NCI-H2196 (cell line): ENCODE measurements at regions not wholly inside any gene's neighbourhood (a gene's known extent, or its start where the extent isn't known, plus 50 kb on each side); places are given as distances from the start of the nearest gene placed in this dataset.
"Not testable (repeated sequence)": the region's sequence is repeated elsewhere in the genome, so short reads cannot be mapped to it uniquely, and the experiment has no call there.

Source experiments
- DNase-seq: peaks from one replicate; lab custom pipeline; 2025; ENCODE audit not compliant: unreplicated experiment; lab: John Stamatoyannopoulos, UW

DNA sequence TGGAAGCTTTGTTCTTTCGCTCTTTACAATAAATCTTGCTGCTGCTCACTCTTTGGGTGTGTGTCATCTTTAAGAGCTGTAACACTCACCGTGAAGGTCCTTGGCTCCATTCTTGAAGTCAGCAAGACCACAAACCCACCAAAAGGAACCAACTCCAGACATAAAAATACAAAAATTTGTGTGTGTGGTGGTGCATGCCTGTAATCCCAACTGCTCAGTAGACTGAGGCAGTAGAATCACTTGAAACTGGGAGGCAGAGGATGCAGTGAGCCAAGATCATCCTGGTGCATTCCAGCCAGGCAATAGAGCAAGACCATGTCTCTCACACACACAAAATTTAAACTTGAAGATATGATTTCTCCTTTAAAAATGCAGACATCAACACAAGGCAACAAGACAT lies 1431.7 kb upstream of the B3GALT2 start:
- no peak for DNase-seq

GRCh38 chr1:194617272-194617671 lies 1430.9 kb upstream of the B3GALT2 start:
- DNase-seq: not testable (repeated sequence)

- no peak for DNase-seq
These were observed 1430.4 kb upstream of the B3GALT2 start for GRCh38 chr1:194616835-194617234.

DNA sequence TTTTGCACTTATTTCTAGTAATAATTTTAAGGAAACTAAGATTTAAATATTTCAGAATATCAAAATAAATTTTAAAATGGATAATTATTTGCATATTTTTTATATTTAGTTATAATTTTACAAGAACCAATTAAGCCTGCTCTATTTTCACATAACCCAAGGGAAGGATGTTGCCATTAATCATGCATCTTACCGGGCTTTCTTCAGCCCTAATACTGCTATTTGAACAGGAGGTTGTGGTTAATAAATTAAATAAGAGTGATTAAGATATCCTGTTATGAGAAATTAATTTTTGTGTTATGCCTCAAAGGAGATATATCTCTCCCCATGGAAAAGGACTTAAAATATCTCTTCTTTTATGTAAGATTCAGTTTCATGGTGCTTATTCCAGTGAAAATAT lies 1415.8 kb upstream of the B3GALT2 start:
- no peak for DNase-seq

GRCh38 chr1:194600716-194601115 lies 1414.3 kb upstream of the B3GALT2 start:
- no peak for DNase-seq

DNA sequence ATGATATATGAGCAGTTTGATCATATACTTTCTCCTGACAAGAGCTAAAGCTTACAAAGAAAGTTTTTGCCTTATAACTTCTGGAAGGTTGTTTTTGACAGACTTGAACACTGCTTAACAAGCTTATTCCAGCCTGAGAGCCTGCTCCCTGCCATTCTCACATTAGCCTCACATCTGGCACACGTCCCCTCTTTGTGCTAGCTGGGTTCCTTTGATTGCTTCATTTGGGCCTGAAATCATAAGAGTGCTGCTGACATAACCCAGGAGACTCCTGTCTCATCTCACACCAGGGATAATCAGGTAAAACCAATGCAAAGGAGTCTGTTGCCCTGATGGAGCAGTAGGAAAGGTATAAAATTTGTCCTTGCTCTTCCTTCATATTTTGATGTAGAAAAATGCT lies 1411.7 kb upstream of the B3GALT2 start:
- DNase-seq: no peak

DNA sequence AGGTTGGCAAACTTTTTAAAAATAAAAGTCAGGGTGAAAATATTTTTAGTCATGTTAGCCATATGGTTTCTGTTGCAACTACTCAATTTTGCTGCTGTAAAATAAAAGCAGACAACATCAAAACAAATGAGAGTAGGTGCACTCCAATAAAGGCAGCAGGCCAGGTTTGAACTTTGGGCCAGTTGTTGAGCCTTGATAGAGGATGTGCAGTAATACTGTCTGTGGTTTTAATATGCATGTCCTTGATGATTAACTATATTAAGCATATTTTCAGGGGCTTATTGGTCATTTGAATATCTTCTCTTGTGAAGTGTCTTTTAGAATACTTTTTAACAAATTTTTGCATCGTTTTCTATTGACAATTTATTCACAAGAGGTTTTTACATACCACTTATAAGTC lies 1399.9 kb upstream of the B3GALT2 start:
- DNase-seq: no peak

DNA sequence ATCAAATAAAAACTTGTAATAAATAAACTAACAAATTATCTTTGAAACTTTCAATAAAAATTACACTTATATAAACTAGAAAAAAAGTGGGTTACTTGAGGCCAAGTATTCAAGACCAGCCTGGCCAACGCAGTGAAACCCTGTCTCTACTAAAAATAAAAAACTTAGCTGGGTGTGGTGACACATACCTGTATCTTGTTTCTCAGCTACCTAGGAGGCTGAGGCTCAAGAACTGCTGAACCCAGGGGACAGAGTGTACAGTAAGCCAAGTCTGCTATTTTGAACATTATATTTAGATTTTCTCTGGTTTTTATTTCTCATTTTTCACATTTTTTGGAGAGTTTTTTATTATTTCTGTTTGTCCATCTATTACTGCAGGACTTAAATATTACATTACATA lies 1397.6 kb upstream of the B3GALT2 start:
- DNase-seq: no peak

- DNase-seq: no peak
These were observed 1384.1 kb upstream of the B3GALT2 start for GRCh38 chr1:194570476-194570875.

GRCh38 chr1:194568610-194569009 lies 1382.2 kb upstream of the B3GALT2 start:
- no peak for DNase-seq

DNA sequence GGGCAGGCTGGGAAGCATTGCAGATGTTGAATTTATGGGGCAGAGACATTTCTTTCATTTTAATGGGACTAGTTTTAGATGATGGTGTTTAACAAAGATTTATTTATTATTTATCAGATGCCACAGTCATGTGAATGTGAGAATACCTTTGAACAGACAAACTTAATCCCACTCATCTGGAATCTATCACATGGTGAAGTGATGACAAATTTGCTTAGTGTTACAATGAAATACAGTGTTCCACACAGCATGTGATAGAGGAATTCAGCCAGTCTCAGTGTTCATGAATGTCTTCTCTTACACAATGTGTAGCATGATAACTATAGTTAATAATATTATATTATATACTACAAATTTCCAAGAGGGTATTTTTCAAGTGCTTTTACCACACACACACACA lies 1361.7 kb upstream of the B3GALT2 start:
- no peak for DNase-seq

GRCh38 chr1:194544012-194544411 lies 1357.6 kb upstream of the B3GALT2 start:
- DNase-seq: no peak

DNA sequence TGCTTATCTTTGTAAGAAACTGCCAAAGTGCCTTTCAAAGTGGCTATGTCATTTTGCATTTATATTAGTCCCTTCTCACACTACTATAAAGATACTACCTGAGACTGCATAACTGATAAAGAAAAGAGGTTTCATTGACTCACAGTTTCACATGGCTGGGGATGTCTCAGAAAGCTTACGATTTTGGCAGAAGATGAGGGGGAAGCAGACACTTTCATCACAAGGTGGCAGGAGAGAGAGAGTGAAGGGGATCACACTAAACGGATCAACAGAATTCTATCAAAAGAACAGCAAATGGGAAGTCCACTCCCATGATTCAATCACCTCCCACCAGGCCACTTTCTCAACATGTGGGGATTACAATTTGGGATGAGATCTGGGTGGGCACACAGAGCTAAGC lies 1352.0 kb upstream of the B3GALT2 start:
- no peak for DNase-seq

- DNase-seq: no peak
These were observed 1351.1 kb upstream of the B3GALT2 start for GRCh38 chr1:194537521-194537920.

GRCh38 chr1:194535369-194535768 lies 1349.0 kb upstream of the B3GALT2 start:
- no peak for DNase-seq

- DNase-seq: no peak
These were observed 1348.4 kb upstream of the B3GALT2 start for GRCh38 chr1:194534784-194535183.

GRCh38 chr1:194533641-194534040 lies 1347.2 kb upstream of the B3GALT2 start:
- DNase-seq: no peak

- no peak for DNase-seq
These were observed 1331.2 kb upstream of the B3GALT2 start for GRCh38 chr1:194517567-194517966.

DNA sequence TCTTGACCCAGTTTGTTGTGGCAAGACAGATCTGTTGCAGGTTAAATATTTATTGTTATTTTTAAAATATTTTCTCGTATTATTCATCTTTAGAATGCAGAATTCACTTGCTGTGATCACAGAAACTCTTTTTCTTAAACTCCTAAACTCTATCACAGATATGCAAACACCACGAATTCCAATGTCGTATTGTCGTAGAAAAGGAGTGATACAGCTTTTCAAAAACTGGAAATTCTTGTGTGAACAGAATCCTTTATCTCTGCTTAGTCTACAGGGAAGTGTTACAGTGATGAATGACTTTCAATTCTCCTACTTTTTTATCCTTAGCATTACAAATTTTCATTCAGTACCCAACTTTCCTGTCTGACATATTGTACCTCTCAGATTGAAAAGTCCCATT lies 1329.5 kb upstream of the B3GALT2 start:
- no peak for DNase-seq

DNA sequence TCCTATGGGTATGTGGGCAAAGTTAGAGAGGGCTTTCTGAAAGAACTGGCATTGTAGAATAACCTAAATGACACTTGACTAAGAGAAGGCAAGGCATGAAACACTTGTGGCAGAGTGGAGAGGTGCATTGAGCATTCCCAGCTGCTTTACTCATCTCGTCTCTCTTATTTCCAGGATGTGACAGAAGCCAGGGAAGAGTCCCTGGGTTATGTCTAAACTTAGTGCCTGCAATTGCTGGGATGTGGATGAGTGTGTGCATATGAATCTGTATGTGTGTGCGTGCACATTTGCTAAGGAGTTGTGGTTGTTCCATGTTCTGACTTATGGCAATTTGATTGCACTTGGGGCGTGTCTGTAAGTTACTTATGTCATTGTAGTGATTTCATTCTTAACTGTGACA lies 1326.5 kb upstream of the B3GALT2 start:
- DNase-seq: no peak

- no peak for DNase-seq
These were observed 1325.9 kb upstream of the B3GALT2 start for GRCh38 chr1:194512345-194512744.

DNA sequence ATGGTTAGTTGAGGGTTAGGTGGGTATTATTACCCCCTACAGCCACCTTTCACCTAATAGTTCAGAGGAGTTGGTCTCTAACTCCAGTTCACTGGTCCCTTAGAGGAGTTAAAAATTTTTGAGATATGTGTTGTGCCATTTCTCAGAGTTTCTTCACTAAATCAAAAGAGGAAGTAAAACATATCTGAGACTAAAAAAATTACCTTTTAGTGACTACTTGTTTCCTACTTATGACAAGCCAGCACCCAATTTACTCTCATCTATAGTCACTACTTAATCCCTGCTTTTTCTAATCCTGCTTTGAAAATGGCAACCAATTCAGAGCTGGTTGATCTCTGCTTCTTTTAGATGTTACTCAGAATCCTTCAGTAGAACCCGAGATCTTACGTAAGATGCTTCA lies 1316.8 kb upstream of the B3GALT2 start:
- DNase-seq: no peak

DNA sequence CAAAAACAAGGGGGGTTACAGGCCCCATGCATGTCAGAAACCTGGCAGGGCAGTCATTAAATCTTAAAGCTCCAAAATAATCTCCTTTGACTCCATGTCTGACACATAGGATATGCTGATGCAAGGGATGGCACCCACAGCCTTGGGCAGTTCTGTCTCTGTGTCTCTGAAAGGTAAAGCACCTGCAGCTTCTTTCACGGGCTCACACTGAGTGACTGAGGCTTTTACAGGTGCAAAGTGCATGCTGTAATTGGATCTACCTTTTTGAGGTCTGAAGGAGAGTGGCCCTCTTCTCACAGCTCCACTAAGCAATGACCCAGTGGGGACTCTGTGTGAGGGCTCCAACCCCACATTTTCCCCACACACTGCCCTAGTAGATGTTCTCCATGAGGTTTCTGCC lies 1309.0 kb upstream of the B3GALT2 start:
- no peak for DNase-seq

DNA sequence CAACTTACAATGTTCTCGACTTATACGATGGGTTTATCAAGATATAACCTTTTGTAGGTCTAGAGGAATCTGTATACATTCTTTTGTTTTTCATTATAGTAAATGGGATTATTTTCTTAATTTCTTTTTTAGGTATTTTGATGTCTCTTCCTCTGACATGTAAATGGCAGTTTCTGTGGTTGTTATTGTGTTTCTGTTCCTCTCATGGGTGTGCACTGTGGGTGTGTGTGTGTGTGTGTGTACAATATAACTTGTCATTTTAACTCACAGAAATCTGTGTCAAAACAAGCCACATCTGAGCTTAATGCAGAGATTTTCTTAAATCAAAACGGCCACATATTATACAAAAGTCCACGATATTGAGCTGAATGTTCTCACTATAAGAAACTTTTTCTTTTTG lies 1300.8 kb upstream of the B3GALT2 start:
- DNase-seq: no peak
